AG04449 (cell line): ENCODE measurements at regions not wholly inside any gene's neighbourhood (a gene's known extent, or its start where the extent isn't known, plus 50 kb on each side); places are given as distances from the start of the nearest gene placed in this dataset.

Experiments used
- CTCF ChIA-PET: fragments of 350-600 bp; formaldehyde crosslinking; extraction: SDS; loops from one replicate; lab custom pipeline; 2021; ENCODE audit warnings: antibody characterized with exemption; lab: Yijun Ruan, JAX
- POLR2A ChIA-PET: fragments of 400-600, 350-600 bp; formaldehyde crosslinking; extraction: SDS; loops from one replicate; lab custom pipeline; 2020; ENCODE audit warnings: antibody characterized with exemption, inconsistent platforms; lab: Yijun Ruan, JAX
- DNase-seq: peaks from one replicate; pipeline ENCODE4 v3.0.0-alpha.2; 2010; ENCODE audit warnings: low read depth, low spot score
- H3K4me3 ChIP-seq: 2 replicates; pipeline ENCODE4 v1.5.1; 2011; ENCODE audit warnings: low read depth, mild to moderate bottlenecking, control low read depth, low read length
- TF ChIP-seq, protein P1 (sequence below): IDR thresholded peaks from one replicate; pipeline ENCODE4 v1.5.1; 2011; ENCODE audit warnings: mild to moderate bottlenecking, moderate library complexity, low read length, control low read depth, inconsistent platforms; ENCODE audit not compliant: insufficient read depth; ENCODE audit errors: missing control alignments

DNA sequence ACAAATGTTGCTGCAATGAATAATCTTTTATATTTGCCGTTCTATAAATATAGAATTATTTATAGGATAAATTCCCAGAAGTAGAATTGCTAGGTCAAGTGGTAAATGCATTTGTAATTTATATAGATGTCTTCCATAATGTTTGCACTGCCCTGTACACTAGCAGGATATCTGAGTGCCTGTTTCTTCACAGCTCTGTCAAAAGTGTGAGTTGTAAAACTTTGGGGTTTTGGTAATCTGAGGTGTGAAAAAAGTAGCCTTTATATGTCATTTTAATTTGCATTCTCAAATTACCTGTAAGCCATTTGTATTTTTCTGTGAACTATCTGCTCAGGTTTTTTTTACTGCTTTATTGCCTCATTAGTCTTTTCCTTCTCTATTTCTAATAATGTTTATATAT lies 271.2 kb downstream of the NEBL start:
- H3K4me3 ChIP-seq, result no peak overlapping the region
- POLR2A ChIA-PET, result no interaction called here
- TF ChIP-seq, protein P1, sequence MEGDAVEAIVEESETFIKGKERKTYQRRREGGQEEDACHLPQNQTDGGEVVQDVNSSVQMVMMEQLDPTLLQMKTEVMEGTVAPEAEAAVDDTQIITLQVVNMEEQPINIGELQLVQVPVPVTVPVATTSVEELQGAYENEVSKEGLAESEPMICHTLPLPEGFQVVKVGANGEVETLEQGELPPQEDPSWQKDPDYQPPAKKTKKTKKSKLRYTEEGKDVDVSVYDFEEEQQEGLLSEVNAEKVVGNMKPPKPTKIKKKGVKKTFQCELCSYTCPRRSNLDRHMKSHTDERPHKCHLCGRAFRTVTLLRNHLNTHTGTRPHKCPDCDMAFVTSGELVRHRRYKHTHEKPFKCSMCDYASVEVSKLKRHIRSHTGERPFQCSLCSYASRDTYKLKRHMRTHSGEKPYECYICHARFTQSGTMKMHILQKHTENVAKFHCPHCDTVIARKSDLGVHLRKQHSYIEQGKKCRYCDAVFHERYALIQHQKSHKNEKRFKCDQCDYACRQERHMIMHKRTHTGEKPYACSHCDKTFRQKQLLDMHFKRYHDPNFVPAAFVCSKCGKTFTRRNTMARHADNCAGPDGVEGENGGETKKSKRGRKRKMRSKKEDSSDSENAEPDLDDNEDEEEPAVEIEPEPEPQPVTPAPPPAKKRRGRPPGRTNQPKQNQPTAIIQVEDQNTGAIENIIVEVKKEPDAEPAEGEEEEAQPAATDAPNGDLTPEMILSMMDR, result no peak
- CTCF ChIA-PET, result no interaction called here
- no peak for DNase-seq

DNA sequence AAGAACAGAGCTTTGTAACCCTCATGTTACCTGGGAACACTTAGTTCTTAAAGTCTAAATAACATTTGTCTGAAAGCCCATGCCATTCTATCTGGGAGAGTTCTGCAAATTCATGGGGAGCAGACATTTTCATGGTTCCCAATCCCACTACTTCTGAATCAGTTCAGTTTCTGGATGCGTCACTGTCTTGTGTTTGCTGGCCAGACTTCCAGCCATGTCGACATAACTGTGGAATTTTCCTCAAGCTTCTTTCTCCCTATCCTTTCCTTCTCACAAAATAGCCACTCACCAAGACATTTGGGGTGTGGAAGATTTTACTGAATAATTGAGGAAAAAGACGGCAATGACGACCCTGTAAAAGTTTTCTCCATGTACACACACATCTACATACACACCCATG lies 272.5 kb downstream of the NEBL start:
- CTCF ChIA-PET, result no interaction called here
- POLR2A ChIA-PET, result no interaction called here
- no peak for DNase-seq
- H3K4me3 ChIP-seq, result no peak overlapping the region
- TF ChIP-seq, protein P1, result no peak

DNA sequence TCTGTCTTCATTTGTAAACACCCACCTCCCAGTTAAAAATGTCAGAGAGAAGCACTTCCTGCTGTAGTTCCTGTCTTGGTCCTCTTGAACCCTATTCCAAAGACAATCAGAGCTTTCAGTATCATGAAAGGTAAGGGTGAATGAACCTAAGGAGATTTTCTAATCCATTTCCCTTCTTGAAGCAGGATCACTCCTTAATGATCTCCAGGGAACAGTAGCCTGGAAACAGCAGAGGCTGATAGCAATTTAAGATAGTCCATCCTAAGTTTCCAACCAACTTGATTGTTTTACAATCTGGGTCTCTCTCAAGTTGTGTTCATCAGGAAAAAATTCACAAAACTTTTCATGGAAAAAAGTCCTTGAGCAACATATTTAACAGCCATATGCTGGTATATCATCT lies 273.6 kb downstream of the NEBL start:
- CTCF ChIA-PET, result no interaction called here
- POLR2A ChIA-PET, result no interaction called here
- no peak overlapping the region for H3K4me3 ChIP-seq

DNA sequence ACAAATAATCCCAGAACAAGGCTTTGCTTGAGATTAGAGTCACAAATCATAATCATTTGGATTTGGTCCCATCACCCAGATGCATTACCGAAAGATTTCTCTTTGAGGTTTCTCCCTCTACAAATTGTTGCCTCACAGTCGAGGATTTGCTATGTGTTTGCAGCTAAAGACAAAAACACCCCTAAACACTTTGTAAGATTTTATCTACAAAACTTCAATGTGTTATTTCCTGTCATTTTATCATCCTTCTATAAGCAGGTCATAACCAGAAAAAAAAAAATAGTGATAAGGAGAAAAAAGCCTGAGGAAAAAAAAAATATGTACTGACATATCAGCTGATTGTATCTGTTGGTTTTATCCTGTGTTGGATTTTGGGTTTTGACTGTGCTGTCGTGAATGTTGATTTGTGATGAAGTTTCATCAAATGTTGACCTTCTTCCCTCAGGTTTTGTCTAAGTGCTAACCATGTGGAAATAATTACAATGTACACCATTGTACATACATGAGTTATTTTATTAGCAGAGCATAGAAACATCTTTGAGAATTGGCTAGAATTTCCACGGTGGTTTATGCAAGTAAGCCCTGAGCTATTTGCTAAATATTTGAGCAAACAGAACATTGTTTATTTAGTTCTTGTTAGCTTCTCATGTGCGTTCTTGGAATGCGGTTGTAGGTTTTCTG lies 274.4 kb downstream of the NEBL start:
- H3K4me3 ChIP-seq, result no peak overlapping the region
- DNase-seq, result no peak
- ChIA-PET POLR2A (no interaction called here), CTCF (no interaction called here)
- TF ChIP-seq, protein P1, result no peak

More for the DNA sequence above, 273.6 kb downstream of the NEBL start:
- TF ChIP-seq, protein P1, result no peak
- DNase-seq, result no peak

DNA sequence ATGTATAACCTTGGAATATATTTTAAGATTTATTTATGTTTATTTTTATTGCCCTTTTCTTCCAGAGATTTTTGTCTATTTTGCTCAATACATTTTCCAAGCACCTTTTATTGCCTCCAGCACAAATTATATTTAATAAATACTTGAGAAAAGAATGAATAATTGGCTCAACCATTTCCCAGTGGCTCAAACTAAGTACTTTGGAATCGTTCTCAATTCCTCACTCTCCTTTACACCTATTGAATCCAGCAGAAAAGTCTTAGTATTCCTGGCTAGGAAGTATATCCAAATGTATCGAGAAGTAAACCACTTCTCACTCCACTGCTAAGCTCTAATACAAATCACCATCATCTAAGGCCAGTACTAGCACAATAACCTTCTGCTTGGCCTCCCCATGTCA lies 276.1 kb downstream of the NEBL start:
- no peak for DNase-seq
- TF ChIP-seq, protein P1, result no peak
- ChIA-PET CTCF (no interaction called here), POLR2A (no interaction called here)
- no peak overlapping the region for H3K4me3 ChIP-seq

DNA sequence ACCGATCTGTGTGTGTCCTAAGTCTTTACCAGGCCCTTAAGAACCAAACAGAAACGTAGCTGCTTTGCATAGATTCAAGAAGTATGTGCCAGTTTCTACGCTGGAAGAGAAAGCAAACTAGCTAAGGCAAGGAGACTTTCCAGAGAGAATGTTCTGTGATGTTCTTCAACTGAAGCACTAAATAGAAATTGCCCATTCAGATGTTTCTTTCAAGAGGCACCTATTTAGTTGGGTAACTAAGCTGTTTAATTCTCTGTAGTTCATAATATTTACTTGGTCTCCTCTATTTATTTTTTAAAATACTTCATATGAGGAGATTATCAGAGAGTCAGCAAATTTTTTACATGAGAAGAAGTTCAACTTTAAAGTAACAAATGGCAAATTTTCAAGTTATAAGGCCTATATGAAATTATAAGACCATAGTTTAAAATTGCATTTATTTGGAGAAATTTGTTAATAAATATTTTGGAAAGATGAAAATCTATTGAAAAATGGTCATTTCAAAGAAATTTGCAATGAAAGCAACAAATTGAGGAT lies 279.0 kb downstream of the NEBL start:
- no peak for DNase-seq
- POLR2A ChIA-PET, result no interaction called here
- no peak overlapping the region for H3K4me3 ChIP-seq
- CTCF ChIA-PET, result no interaction called here
- TF ChIP-seq, protein P1, result no peak
